SK-N-SH treated with all-trans-retinoic acid at 6 μM for 48 hours (cell line): ENCODE measurements at regions not wholly inside any gene's neighbourhood (a gene's known extent, or its start where the extent isn't known, plus 50 kb on each side); places are given as distances from the start of the nearest gene placed in this dataset.

Experiments
- ATAC-seq: fragments of 200-7000 bp; cut with Tn5 transposase; 3 replicates; pipeline ENCODE4 v1.9.1; 2020; ENCODE audit warnings: mild to moderate bottlenecking, moderate library complexity
- ARNTL ChIP-seq: fragments of 450-650 bp; formaldehyde crosslinking; IDR thresholded peaks from 2 replicates; pipeline ENCODE4 v1.5.0; 2020; ENCODE audit warnings: low read depth, mild to moderate bottlenecking, moderate library complexity, borderline replicate concordance
- BACH2 ChIP-seq: fragments of 250-450 bp; sonication (Bioruptor Pico); IDR thresholded peaks from 2 replicates; pipeline ENCODE4 v1.9.0; 2021; ENCODE audit warnings: mild to moderate bottlenecking, borderline replicate concordance
- CREB5 ChIP-seq: fragments of 250-450 bp; sonication (Bioruptor Pico); IDR thresholded peaks from 2 replicates; pipeline ENCODE4 v1.5.1; 2020; ENCODE audit warnings: low read depth, mild to moderate bottlenecking, moderate library complexity
- CSDC2 ChIP-seq: fragments of 250-450 bp; sonication (Bioruptor Pico); IDR thresholded peaks from 2 replicates; pipeline ENCODE4 v1.5.0; 2020; ENCODE audit warnings: mild to moderate bottlenecking, moderate library complexity
- CSRNP3 ChIP-seq: fragments of 250-450 bp; sonication (Bioruptor Pico); IDR thresholded peaks from 2 replicates; pipeline ENCODE4 v1.5.1; 2021; ENCODE audit warnings: mild to moderate bottlenecking, moderate library complexity
- ESRRG ChIP-seq: fragments of 250-450 bp; sonication (Bioruptor Pico); IDR thresholded peaks from 2 replicates; pipeline ENCODE4 v1.6.1; 2021; ENCODE audit warnings: mild to moderate bottlenecking
- GLIS3 ChIP-seq: fragments of 250-450 bp; sonication (Bioruptor Pico); IDR thresholded peaks from 2 replicates; pipeline ENCODE4 v1.5.0; 2020; ENCODE audit warnings: mild to moderate bottlenecking, moderate library complexity
- OSR1 ChIP-seq: fragments of 250-450 bp; sonication (Bioruptor Pico); IDR thresholded peaks from 2 replicates; pipeline ENCODE4 v1.8.0; 2022; ENCODE audit warnings: moderate library complexity, mild to moderate bottlenecking, inconsistent platforms
- PPARA ChIP-seq: fragments of 250-450 bp; sonication (Bioruptor Pico); IDR thresholded peaks from 2 replicates; pipeline ENCODE4 v1.5.0; 2020; ENCODE audit warnings: mild to moderate bottlenecking, borderline replicate concordance
- RARB ChIP-seq: fragments of 250-450 bp; sonication (Bioruptor Pico); IDR thresholded peaks from 2 replicates; pipeline ENCODE4 v1.8.0; 2021; ENCODE audit warnings: mild to moderate bottlenecking, moderate library complexity
- SNAI2 ChIP-seq: fragments of 250-450 bp; sonication (Bioruptor Pico); IDR thresholded peaks from 2 replicates; pipeline ENCODE4 v1.5.0; 2020; ENCODE audit warnings: mild to moderate bottlenecking, moderate library complexity
- TCF4 ChIP-seq: fragments of 250-450 bp; sonication (Bioruptor Pico); IDR thresholded peaks from 2 replicates; pipeline ENCODE4 v1.8.0; 2021; ENCODE audit warnings: mild to moderate bottlenecking, moderate library complexity, borderline replicate concordance
- TOX ChIP-seq: fragments of 250-450 bp; sonication (Bioruptor Pico); IDR thresholded peaks from 2 replicates; pipeline ENCODE4 v1.8.0; 2021; ENCODE audit warnings: mild to moderate bottlenecking, moderate library complexity, borderline replicate concordance
- ZC3H10 ChIP-seq: fragments of 250-450 bp; sonication (Bioruptor Pico); IDR thresholded peaks from 2 replicates; pipeline ENCODE4 v1.5.1; 2021; ENCODE audit warnings: mild to moderate bottlenecking, moderate library complexity
- ZFP3 ChIP-seq: fragments of 250-450 bp; sonication (Bioruptor Pico); IDR thresholded peaks from 2 replicates; pipeline ENCODE4 v1.5.0; 2020; ENCODE audit warnings: mild to moderate bottlenecking, moderate library complexity
- ZFP30 ChIP-seq: fragments of 450-650 bp; formaldehyde crosslinking; IDR thresholded peaks from 2 replicates; pipeline ENCODE4 v1.5.0; 2022; ENCODE audit warnings: mild to moderate bottlenecking, moderate library complexity
- ZNF565 ChIP-seq: fragments of 450-650 bp; formaldehyde crosslinking; conservative IDR thresholded peaks from 2 replicates; pipeline ENCODE4 v1.5.0; 2020; ENCODE audit warnings: low read depth, mild to moderate bottlenecking, moderate library complexity
- ZNF70 ChIP-seq: fragments of 450-650 bp; formaldehyde crosslinking; IDR thresholded peaks from 2 replicates; pipeline ENCODE4 v1.5.0; 2020; ENCODE audit warnings: mild to moderate bottlenecking, moderate library complexity
- ZNF8 ChIP-seq: fragments of 450-650 bp; formaldehyde crosslinking; IDR thresholded peaks from 2 replicates; pipeline ENCODE4 v1.5.0; 2020; ENCODE audit warnings: mild to moderate bottlenecking, moderate library complexity
- TF ChIP-seq, protein P1 (sequence below): fragments of 250-450 bp; sonication (Bioruptor Pico); IDR thresholded peaks from 2 replicates; pipeline ENCODE4 v1.8.0; 2021; ENCODE audit warnings: low read depth, mild to moderate bottlenecking, moderate library complexity, borderline replicate concordance
- TF ChIP-seq, protein P2 (sequence below): fragments of 250-450 bp; sonication (Bioruptor Pico); IDR thresholded peaks from 2 replicates; pipeline ENCODE4 v1.5.0; 2020; ENCODE audit warnings: mild to moderate bottlenecking, moderate library complexity
- TF ChIP-seq, protein P3 (sequence below): fragments of 250-450 bp; sonication (Bioruptor Pico); IDR thresholded peaks from 2 replicates; pipeline ENCODE4 v1.8.0; 2020; ENCODE audit warnings: mild to moderate bottlenecking, moderate library complexity, borderline replicate concordance

GRCh38 chr1:170369417-170369816 lies 162.5 kb upstream of the GORAB start:
- TF ChIP-seq CREB5 (CRISPR knock-in tag): no peak
- TF ChIP-seq TOX: no peak
- no peak for TF ChIP-seq ZNF565 (CRISPR knock-in tag)
- TF ChIP-seq PPARA (CRISPR knock-in tag): no peak
- TF ChIP-seq, protein P1, sequence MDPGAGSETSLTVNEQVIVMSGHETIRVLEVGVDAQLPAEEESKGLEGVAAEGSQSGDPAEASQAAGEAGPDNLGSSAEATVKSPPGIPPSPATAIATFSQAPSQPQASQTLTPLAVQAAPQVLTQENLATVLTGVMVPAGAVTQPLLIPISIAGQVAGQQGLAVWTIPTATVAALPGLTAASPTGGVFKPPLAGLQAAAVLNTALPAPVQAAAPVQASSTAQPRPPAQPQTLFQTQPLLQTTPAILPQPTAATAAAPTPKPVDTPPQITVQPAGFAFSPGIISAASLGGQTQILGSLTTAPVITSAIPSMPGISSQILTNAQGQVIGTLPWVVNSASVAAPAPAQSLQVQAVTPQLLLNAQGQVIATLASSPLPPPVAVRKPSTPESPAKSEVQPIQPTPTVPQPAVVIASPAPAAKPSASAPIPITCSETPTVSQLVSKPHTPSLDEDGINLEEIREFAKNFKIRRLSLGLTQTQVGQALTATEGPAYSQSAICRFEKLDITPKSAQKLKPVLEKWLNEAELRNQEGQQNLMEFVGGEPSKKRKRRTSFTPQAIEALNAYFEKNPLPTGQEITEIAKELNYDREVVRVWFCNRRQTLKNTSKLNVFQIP: no peak
- TF ChIP-seq ESRRG: no peak
- no peak for TF ChIP-seq CSDC2 (CRISPR knock-in tag)
- TF ChIP-seq ZNF8: no peak
- TF ChIP-seq TCF4 (CRISPR knock-in tag): no peak
- TF ChIP-seq OSR1 (CRISPR knock-in tag): no peak
- no peak for TF ChIP-seq BACH2 (CRISPR knock-in tag)
- TF ChIP-seq, protein P2, sequence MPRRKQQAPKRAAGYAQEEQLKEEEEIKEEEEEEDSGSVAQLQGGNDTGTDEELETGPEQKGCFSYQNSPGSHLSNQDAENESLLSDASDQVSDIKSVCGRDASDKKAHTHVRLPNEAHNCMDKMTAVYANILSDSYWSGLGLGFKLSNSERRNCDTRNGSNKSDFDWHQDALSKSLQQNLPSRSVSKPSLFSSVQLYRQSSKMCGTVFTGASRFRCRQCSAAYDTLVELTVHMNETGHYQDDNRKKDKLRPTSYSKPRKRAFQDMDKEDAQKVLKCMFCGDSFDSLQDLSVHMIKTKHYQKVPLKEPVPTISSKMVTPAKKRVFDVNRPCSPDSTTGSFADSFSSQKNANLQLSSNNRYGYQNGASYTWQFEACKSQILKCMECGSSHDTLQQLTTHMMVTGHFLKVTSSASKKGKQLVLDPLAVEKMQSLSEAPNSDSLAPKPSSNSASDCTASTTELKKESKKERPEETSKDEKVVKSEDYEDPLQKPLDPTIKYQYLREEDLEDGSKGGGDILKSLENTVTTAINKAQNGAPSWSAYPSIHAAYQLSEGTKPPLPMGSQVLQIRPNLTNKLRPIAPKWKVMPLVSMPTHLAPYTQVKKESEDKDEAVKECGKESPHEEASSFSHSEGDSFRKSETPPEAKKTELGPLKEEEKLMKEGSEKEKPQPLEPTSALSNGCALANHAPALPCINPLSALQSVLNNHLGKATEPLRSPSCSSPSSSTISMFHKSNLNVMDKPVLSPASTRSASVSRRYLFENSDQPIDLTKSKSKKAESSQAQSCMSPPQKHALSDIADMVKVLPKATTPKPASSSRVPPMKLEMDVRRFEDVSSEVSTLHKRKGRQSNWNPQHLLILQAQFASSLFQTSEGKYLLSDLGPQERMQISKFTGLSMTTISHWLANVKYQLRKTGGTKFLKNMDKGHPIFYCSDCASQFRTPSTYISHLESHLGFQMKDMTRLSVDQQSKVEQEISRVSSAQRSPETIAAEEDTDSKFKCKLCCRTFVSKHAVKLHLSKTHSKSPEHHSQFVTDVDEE: no peak
- no peak for TF ChIP-seq ZFP3
- no peak for TF ChIP-seq SNAI2 (CRISPR knock-in tag)
- TF ChIP-seq ZNF70: no peak
- TF ChIP-seq ARNTL (CRISPR knock-in tag): no peak
- no peak for TF ChIP-seq CSRNP3
- no peak for TF ChIP-seq ZFP30 (CRISPR knock-in tag)
- TF ChIP-seq RARB (CRISPR knock-in tag): no peak
- TF ChIP-seq GLIS3: no peak
- no peak; the same call in 2 of the 3 replicates for ATAC-seq

GRCh38 chr1:170370087-170370486 lies 161.9 kb upstream of the GORAB start:
- TF ChIP-seq, protein P1: no peak
- no peak for TF ChIP-seq TOX
- no peak for TF ChIP-seq ZNF565 (CRISPR knock-in tag)
- no peak for TF ChIP-seq CSDC2 (CRISPR knock-in tag)
- TF ChIP-seq GLIS3: no peak
- no peak for TF ChIP-seq SNAI2 (CRISPR knock-in tag)
- TF ChIP-seq CSRNP3: no peak
- no peak for TF ChIP-seq OSR1 (CRISPR knock-in tag)
- no peak for TF ChIP-seq RARB (CRISPR knock-in tag)
- no peak for TF ChIP-seq ZFP3
- TF ChIP-seq PPARA (CRISPR knock-in tag): no peak
- no peak for ATAC-seq

DNA sequence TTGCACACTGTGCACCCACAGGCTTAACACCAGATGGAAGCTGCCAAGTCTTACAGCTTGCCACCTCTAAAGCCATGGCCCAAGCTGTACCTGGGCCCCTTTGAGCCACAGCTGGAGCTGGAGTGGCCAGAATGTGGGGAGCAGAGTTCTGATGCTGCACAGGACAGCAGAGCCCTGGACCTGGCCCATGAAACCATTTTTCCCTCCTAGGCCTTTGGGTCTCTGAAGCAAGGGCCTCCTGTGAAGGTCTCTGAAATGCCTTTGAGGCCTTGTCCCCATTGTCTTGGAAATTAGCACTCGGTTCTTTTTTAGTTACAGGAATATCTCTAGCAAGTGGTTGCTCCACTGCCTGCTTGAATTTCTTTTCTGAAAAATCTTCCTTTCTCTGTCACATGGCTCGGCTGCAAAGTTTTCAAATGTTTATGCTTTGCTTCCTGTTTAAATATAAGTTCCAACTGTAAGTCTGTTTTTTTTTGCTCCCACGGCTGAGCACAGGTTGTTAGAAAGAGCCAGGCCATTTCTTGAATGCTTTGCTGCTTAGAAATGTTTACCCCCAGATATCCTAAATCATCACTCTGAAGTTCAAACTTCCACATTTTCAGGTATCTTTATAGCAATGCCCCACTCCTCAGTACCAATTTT lies 156.8 kb upstream of the GORAB start:
- no peak for TF ChIP-seq RARB (CRISPR knock-in tag)
- no peak for TF ChIP-seq CSDC2 (CRISPR knock-in tag)
- no peak for TF ChIP-seq ZFP30 (CRISPR knock-in tag)
- no peak for TF ChIP-seq TOX
- TF ChIP-seq, protein P3, sequence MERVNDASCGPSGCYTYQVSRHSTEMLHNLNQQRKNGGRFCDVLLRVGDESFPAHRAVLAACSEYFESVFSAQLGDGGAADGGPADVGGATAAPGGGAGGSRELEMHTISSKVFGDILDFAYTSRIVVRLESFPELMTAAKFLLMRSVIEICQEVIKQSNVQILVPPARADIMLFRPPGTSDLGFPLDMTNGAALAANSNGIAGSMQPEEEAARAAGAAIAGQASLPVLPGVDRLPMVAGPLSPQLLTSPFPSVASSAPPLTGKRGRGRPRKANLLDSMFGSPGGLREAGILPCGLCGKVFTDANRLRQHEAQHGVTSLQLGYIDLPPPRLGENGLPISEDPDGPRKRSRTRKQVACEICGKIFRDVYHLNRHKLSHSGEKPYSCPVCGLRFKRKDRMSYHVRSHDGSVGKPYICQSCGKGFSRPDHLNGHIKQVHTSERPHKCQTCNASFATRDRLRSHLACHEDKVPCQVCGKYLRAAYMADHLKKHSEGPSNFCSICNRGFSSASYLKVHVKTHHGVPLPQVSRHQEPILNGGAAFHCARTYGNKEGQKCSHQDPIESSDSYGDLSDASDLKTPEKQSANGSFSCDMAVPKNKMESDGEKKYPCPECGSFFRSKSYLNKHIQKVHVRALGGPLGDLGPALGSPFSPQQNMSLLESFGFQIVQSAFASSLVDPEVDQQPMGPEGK (CRISPR knock-in tag): no peak
- TF ChIP-seq ZC3H10: no peak
- TF ChIP-seq, all 23 proteins: peak for 0
- ATAC-seq: no peak
